ENCODE measurements at regions not wholly inside any gene's neighbourhood (a gene's known extent, or its start where the extent isn't known, plus 50 kb on each side); places are given as distances from the start of the nearest gene placed in this dataset.
A peak's percentile ranks its signal among the peaks of the same experiment; 100 is the strongest.

DNA sequence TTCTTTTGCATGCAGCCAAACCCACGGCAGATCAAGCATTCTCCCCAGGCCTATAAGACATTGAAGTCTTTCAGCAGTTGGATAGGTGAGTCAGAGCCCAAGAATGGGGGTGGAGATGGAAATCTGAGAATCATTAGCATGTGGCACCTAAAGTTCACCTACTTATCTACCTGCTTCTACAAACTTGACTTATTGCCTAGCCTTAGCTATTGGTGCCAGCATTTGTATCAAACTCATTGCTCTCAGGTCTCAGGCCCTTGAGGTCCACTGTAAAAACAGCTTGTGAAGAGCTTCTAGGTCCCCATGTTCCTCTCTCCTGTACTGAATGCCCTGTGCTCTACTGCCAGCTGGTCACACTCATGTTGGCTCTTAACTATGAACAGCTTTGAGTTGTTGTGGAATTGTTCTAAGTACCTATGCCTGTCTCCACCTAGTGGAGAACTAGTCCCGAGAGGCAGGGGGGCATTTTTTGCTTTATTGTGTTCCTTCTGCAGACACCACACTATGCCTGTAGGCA is 278.4 kb upstream of the SPRED2 start:
- no peak overlapping the region for H3K4me2 ChIP-seq (ENCODE audit: low read depth, low read length)
- no peaks in the 10 kb centered on the region for H3K9me3 ChIP-seq (replicated peaks; ENCODE audit: insufficient read depth, low read length)
- DNase-seq = no peak
- no peaks in the 10 kb centered on the region for H3K9me2 ChIP-seq (replicated peaks; ENCODE audit: insufficient read depth, low read length)
- H4K20me1 ChIP-seq (ENCODE audit: insufficient read depth, low read length) = no peaks in the 10 kb centered on the region
- H2AFZ ChIP-seq (ENCODE audit: low read length) = no peak overlapping the region
- TF ChIP-seq EZH2phosphoT487 (IDR thresholded peaks at IDR 0.05; ENCODE audit: low read length) = no peak
- TF ChIP-seq, protein P1, sequence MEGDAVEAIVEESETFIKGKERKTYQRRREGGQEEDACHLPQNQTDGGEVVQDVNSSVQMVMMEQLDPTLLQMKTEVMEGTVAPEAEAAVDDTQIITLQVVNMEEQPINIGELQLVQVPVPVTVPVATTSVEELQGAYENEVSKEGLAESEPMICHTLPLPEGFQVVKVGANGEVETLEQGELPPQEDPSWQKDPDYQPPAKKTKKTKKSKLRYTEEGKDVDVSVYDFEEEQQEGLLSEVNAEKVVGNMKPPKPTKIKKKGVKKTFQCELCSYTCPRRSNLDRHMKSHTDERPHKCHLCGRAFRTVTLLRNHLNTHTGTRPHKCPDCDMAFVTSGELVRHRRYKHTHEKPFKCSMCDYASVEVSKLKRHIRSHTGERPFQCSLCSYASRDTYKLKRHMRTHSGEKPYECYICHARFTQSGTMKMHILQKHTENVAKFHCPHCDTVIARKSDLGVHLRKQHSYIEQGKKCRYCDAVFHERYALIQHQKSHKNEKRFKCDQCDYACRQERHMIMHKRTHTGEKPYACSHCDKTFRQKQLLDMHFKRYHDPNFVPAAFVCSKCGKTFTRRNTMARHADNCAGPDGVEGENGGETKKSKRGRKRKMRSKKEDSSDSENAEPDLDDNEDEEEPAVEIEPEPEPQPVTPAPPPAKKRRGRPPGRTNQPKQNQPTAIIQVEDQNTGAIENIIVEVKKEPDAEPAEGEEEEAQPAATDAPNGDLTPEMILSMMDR (IDR thresholded peaks at IDR 0.05; ENCODE audit: low read length) = peak; percentile 11; the same call in 1 of the 2 replicates
- no peak overlapping the region for H3K27ac ChIP-seq (ENCODE audit: low read length)
- H3K36me3 ChIP-seq (replicated peaks; ENCODE audit: insufficient read depth, low read length) = no peaks in the 10 kb centered on the region
- H3K79me2 ChIP-seq (ENCODE audit: low read length) = no peaks in the 10 kb centered on the region
- H3K27me3 ChIP-seq (replicated peaks; ENCODE audit: insufficient read depth, low read length) = no peaks in the 10 kb centered on the region
- no peaks in the 10 kb centered on the region for H3F3A ChIP-seq (ENCODE audit: insufficient read depth, low read length)
- H3K9ac ChIP-seq (ENCODE audit: low read length) = no peak overlapping the region
- no peak overlapping the region for H3K4me3 ChIP-seq (ENCODE audit: low read length)
- H3K4me1 ChIP-seq (ENCODE audit: low read length) = no peaks in the 10 kb centered on the region

DNA sequence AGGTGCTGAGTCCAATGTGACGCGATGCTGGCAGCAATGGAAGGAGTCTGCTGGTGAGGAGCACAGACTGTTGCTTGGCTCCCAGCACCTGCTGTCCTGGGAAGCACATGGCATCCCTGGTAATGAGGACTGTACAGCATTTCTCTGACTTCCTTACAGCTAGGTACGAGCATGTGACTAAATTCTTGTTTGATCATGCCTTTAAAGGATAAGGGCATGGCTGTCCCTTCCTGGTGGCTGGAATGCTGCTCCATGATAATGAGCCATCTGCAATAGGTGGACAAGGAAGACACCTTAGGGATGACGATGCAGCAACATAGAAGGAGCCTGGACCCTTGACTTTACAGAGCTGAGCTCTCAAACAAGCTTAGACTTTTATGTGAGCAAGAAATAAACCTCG is 278.0 kb upstream of the SPRED2 start:
- Histone ChIP-seq H3K9ac (ENCODE audit: low read length) (no peak overlapping the region), H3K4me2 (ENCODE audit: low read depth, low read length) (no peak overlapping the region), H3K9me2 (replicated peaks; ENCODE audit: insufficient read depth, low read length) (no peaks in the 10 kb centered on the region)

DNA sequence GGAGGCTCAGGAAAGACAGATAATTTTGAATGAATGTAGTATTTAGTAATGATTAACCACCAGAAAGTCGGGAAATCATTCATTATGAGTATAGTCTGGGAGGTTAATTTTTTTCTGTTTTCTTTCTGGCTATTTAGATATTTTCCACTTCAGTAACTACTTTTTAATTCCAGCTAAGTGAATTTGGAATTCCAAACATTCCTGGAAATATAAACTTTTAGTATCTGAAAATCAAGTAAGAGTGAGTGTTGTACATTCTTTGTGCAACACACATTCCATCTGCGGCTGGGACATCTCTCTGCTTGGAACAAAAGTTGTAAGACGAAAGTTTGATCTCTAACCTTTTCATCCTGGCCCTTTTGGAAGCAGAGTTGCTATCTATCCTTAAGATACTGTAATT is 275.7 kb upstream of the SPRED2 start:
- Histone ChIP-seq H3K4me2 (ENCODE audit: low read depth, low read length) (no peak overlapping the region), H3K27me3 (replicated peaks; ENCODE audit: insufficient read depth, low read length) (no peaks in the 10 kb centered on the region), H3K9me3 (replicated peaks; ENCODE audit: insufficient read depth, low read length) (no peaks in the 10 kb centered on the region), H4K20me1 (ENCODE audit: insufficient read depth, low read length) (no peaks in the 10 kb centered on the region), H3K4me1 (ENCODE audit: low read length) (no peaks in the 10 kb centered on the region), H3F3A (ENCODE audit: insufficient read depth, low read length) (no peaks in the 10 kb centered on the region), H3K9me2 (replicated peaks; ENCODE audit: insufficient read depth, low read length) (no peaks in the 10 kb centered on the region), H3K36me3 (replicated peaks; ENCODE audit: insufficient read depth, low read length) (no peaks in the 10 kb centered on the region), H2AFZ (ENCODE audit: low read length) (no peak overlapping the region), H3K79me2 (ENCODE audit: low read length) (no peaks in the 10 kb centered on the region), H3K9ac (ENCODE audit: low read length) (no peak overlapping the region), H3K4me3 (ENCODE audit: low read length) (no peak overlapping the region), H3K27ac (ENCODE audit: low read length) (no peak overlapping the region)
- DNase-seq = no peak
- TF ChIP-seq EZH2phosphoT487 (IDR thresholded peaks at IDR 0.05; ENCODE audit: low read length) (no peak), EZH2 (optimal IDR thresholded peaks at IDR 0.05; ENCODE audit: low read depth, low read length) (no peak)
- TF ChIP-seq, protein P1 (IDR thresholded peaks at IDR 0.05; ENCODE audit: low read length) = no peak

More for the DNA sequence above, 278.0 kb upstream of the SPRED2 start:
- no peak overlapping the region for H3K4me3 ChIP-seq (ENCODE audit: low read length)
- no peaks in the 10 kb centered on the region for H3K9me3 ChIP-seq (replicated peaks; ENCODE audit: insufficient read depth, low read length)
- DNase-seq = no peak
- H2AFZ ChIP-seq (ENCODE audit: low read length) = no peak overlapping the region
- no peak overlapping the region for H3K27ac ChIP-seq (ENCODE audit: low read length)
- TF ChIP-seq EZH2phosphoT487 (IDR thresholded peaks at IDR 0.05; ENCODE audit: low read length) (no peak), EZH2 (optimal IDR thresholded peaks at IDR 0.05; ENCODE audit: low read depth, low read length) (no peak)
- TF ChIP-seq, protein P1 (IDR thresholded peaks at IDR 0.05; ENCODE audit: low read length) = no peak
- H3K36me3 ChIP-seq (replicated peaks; ENCODE audit: insufficient read depth, low read length) = no peaks in the 10 kb centered on the region
- H3K4me1 ChIP-seq (ENCODE audit: low read length) = no peaks in the 10 kb centered on the region
- no peaks in the 10 kb centered on the region for H3K79me2 ChIP-seq (ENCODE audit: low read length)
- H3F3A ChIP-seq (ENCODE audit: insufficient read depth, low read length) = no peaks in the 10 kb centered on the region
- H4K20me1 ChIP-seq (ENCODE audit: insufficient read depth, low read length) = no peaks in the 10 kb centered on the region
- H3K27me3 ChIP-seq (replicated peaks; ENCODE audit: insufficient read depth, low read length) = no peaks in the 10 kb centered on the region
